K562 (cell line): ENCODE measurements at regions not wholly inside any gene's neighbourhood (a gene's known extent, or its start where the extent isn't known, plus 50 kb on each side); places are given as distances from the start of the nearest gene placed in this dataset.
"Not testable (repeated sequence)": the region's sequence is repeated elsewhere in the genome, so short reads cannot be mapped to it uniquely, and the experiment has no call there.

Experiments used
- ATAC-seq: fragments of 200-7000 bp; cut with Tn5 transposase; 3 replicates; pipeline ENCODE4 v1.9.1; 2020; ENCODE audit warnings: moderate library complexity
- BruUV-seq: library from RNA; stranded (reverse); fragments of 400-500 nt; replicated peaks from 2 replicates; lab custom pipeline; 2021; lab: Mats Ljungman, UMichigan
- CTCF ChIA-PET: fragments of 300-600 bp; formaldehyde crosslinking; extraction: SDS; loops from one replicate; lab custom pipeline; 2021; ENCODE audit warnings: low intra/inter-chr PET ratio; lab: Yijun Ruan, JAX
- POLR2A ChIA-PET: fragments of 300-600, 350-650 bp; sonication (Branson Sonifier 250); formaldehyde crosslinking; extraction: SDS; loops from one replicate; lab custom pipeline; 2021; ENCODE audit warnings: antibody characterized with exemption, inconsistent platforms; lab: Yijun Ruan, JAX
- DNase-seq, 4 experiments: peaks; one replicate each; pipeline versions ENCODE4 v3.0.0 to v3.0.0-alpha.2; 2011 to 2018; ENCODE audit warnings: low spot score in 3 of 4, mixed read lengths in 3 of 4; ENCODE audit errors: extremely low read depth in 1 of 4
- FAIRE-seq: peaks from 2 replicates; lab custom pipeline; 2011; peaks lifted over from hg19 to GRCh38; lab: Jason Lieb, UNC
- H2AFZ ChIP-seq: 2 replicates; pipeline ENCODE4 v1.6.0; 2011; ENCODE audit warnings: low read depth, low read length, control low read depth, inconsistent platforms
- H3K27ac ChIP-seq: fragments of 200-600 bp; 3 replicates; pipeline ENCODE4 v1.8.0; 2011; ENCODE audit warnings: low read depth, mild to moderate bottlenecking, control low read depth, inconsistent platforms, low read length, moderate library complexity, mixed read lengths; ENCODE audit errors: extremely low read depth
- H3K27me3 ChIP-seq, 2 experiments: fragments of 300-600 bp in 1 of 2; 2 replicates in 1 of 2; 3 replicates in 1 of 2; pipeline versions ENCODE4 v1.6.0 to v1.8.0; 2011; ENCODE audit warnings: inconsistent platforms in 2 of 2, low read length in 2 of 2, mild to moderate bottlenecking in 1 of 2, mixed read lengths in 1 of 2, moderate library complexity in 1 of 2; ENCODE audit not compliant: control insufficient read depth in 2 of 2, insufficient read depth in 2 of 2
- H3K36me3 ChIP-seq: fragments of 300-600 bp; 3 replicates; pipeline ENCODE4 v1.8.0; 2011; ENCODE audit warnings: mild to moderate bottlenecking, low read length, inconsistent platforms; ENCODE audit not compliant: control insufficient read depth, insufficient read depth
- H3K4me1 ChIP-seq, 2 experiments: fragments of 200-600 bp in 1 of 2; replicated peaks in 1 of 2; 2 replicates in 1 of 2; 3 replicates in 1 of 2; pipeline versions ENCODE4 v1.5.1 to v1.8.0; 2011; ENCODE audit warnings: inconsistent platforms in 2 of 2, low read length in 2 of 2, mild to moderate bottlenecking in 1 of 2, mixed read lengths in 1 of 2, moderate library complexity in 1 of 2; ENCODE audit not compliant: control insufficient read depth in 2 of 2, insufficient read depth in 2 of 2
- H3K4me2 ChIP-seq: 2 replicates; pipeline ENCODE4 v1.6.1; 2011; ENCODE audit warnings: low read length, control low read depth, inconsistent platforms, mixed read lengths; ENCODE audit not compliant: insufficient read depth
- H3K4me3 ChIP-seq: fragments of 200-600 bp; sonication (generic), shearing (Covaris generic); 2 replicates; pipeline ENCODE4 v1.5.1; 2016; ENCODE audit warnings: control low read depth, inconsistent platforms
- H3K79me2 ChIP-seq: fragments of 200-600 bp; 3 replicates; pipeline ENCODE4 v1.8.0; 2011; ENCODE audit warnings: low read length, inconsistent platforms; ENCODE audit not compliant: control insufficient read depth, insufficient read depth
- H3K9ac ChIP-seq, 2 experiments: 2 replicates each; pipeline versions ENCODE4 v1.6.0 to v1.6.1; 2011; ENCODE audit warnings: low read depth in 2 of 2, low read length in 2 of 2, control low read depth in 1 of 2, inconsistent platforms in 1 of 2, mild to moderate bottlenecking in 1 of 2, mixed read lengths in 1 of 2; ENCODE audit not compliant: insufficient read depth in 1 of 2
- H3K9me1 ChIP-seq: one replicate; pipeline ENCODE4 v1.6.0; 2011; ENCODE audit warnings: inconsistent platforms, mild to moderate bottlenecking, low read length, moderate library complexity; ENCODE audit not compliant: control insufficient read depth, insufficient read depth
- H3K9me3 ChIP-seq: replicated peaks from 2 replicates; pipeline ENCODE4 v1.5.1; 2011; ENCODE audit warnings: low read depth, low read length, inconsistent platforms; ENCODE audit not compliant: control insufficient read depth, insufficient read depth
- H4K20me1 ChIP-seq: replicated peaks from 2 replicates; pipeline ENCODE4 v1.6.1; 2011; ENCODE audit warnings: low read length, inconsistent platforms, mixed read lengths; ENCODE audit not compliant: control insufficient read depth, insufficient read depth
- ARNT ChIP-seq, 2 experiments: fragments of 450-650 bp; IDR thresholded peaks; 2 replicates each; pipeline ENCODE4 v1.6.1; 2016; ENCODE audit warnings: mild to moderate bottlenecking in 1 of 2
- NFYB ChIP-seq: IDR thresholded peaks from 2 replicates; pipeline ENCODE4 v1.6.1; 2011; ENCODE audit warnings: mild to moderate bottlenecking, moderate library complexity; ENCODE audit not compliant: insufficient read length; ENCODE audit errors: extremely low read depth
- STAG1 ChIP-seq: sonication (generic); formaldehyde crosslinking; IDR thresholded peaks from 2 replicates; pipeline ENCODE4 v1.5.0; 2020; ENCODE audit warnings: missing genetic modification reagents, borderline replicate concordance
- TEAD1 ChIP-seq, 2 experiments: fragments of 450-650 bp in 1 of 2; sonication (generic) in 1 of 2; formaldehyde crosslinking; IDR thresholded peaks; 2 replicates each; pipeline versions ENCODE4 v1.4.0 to v1.8.0; 2020 to 2022; ENCODE audit warnings: mild to moderate bottlenecking in 2 of 2, missing genetic modification reagents in 1 of 2
- ZNF146 ChIP-seq: IDR thresholded peaks from one replicate; pipeline ENCODE4 v1.6.1; 2018; ENCODE audit warnings: missing compliant biosample characterization; ENCODE audit not compliant: unreplicated experiment
- ZNF384 ChIP-seq: IDR thresholded peaks from 2 replicates; pipeline ENCODE4 v1.6.1; 2012; ENCODE audit warnings: low read depth, low read length, improper control_type of control experiment
- WGBS: fragments of 100-300 bp; shearing (Covaris generic); methylation state at CpG from one replicate; pipeline ENCODE4 v1.1.6; 2016; ENCODE audit warnings: low coverage, mixed read lengths; ENCODE audit not compliant: insufficient coverage; ENCODE audit errors: missing lambda C conversion rate; 5-methylcytosine and 5-hydroxymethylcytosine counted together
- in situ Hi-C: fragments of 300-500 bp; cut with MboI; formaldehyde crosslinking; loops from 4 replicates; pipeline ENCODE4 v1.15.0; 2018; ENCODE audit warnings: inconsistent platforms, mixed read lengths
- intact Hi-C: fragments of 100-400 bp; cut with micrococcal nuclease; formaldehyde crosslinking; loops from 2 replicates; pipeline ENCODE4 v1.14.2; 2022
- TF ChIP-seq, protein P1 (sequence below), 3 experiments: IDR thresholded peaks in 2 of 3; conservative IDR thresholded peaks in 1 of 3; 2 replicates each; pipeline ENCODE4 v1.5.1; 2011 to 2012; ENCODE audit warnings: low read length in 3 of 3, mild to moderate bottlenecking in 3 of 3, control low read depth in 2 of 3, improper control_type of control experiment in 1 of 3, inconsistent platforms in 1 of 3, low read depth in 1 of 3, mixed read lengths in 1 of 3, moderate library complexity in 1 of 3; ENCODE audit not compliant: insufficient read depth in 2 of 3
- TF ChIP-seq, protein P2 (sequence below): fragments of 450-650 bp; formaldehyde crosslinking; IDR thresholded peaks from 2 replicates; pipeline ENCODE4 v1.4.0; 2020; ENCODE audit warnings: mild to moderate bottlenecking, moderate library complexity

DNA sequence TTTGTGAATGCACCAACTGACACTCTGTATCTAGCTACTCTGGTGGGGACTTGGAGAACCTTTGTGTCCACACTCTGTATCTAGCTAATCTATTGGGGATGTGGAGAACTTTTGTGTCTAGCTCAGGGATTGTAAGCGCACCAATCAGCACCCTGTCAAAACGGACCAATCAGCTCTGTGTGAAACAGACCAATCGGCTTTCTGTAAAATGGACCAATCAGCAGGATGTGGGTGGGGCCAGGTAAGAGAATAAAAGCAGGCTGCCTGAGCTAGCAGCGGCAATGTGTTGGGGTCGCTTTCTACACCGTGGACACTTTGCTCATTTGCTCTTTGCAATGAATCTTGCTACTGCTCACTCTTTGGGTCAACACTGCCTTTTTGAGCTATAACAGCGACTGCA, 78.5 kb upstream of the KCNAB1 start:
- intact Hi-C loops: loop anchor here (5.0 to 10.0 kb wide), 5 partner anchors 45 to 1043 kb away; no protein-coding TSS in a partner anchor
- WGBS: 18% methylated on average over 7 of the region's 7 CpGs
- FAIRE-seq, H3K36me3 ChIP-seq, H4K20me1 ChIP-seq, H2AFZ ChIP-seq, H3K9me1 ChIP-seq, H3K4me3 ChIP-seq, BruUV-seq, H3K4me1 ChIP-seq, H3K9ac ChIP-seq, H3K4me2 ChIP-seq, H3K79me2 ChIP-seq, H3K27ac ChIP-seq, POLR2A ChIA-PET, ATAC-seq, in situ Hi-C loops, DNase-seq, H3K9me3 ChIP-seq: not testable (repeated sequence)
- TF ChIP-seq NFYB: peak; percentile 85
- CTCF ChIA-PET: interaction anchor here (0.6 kb wide), 1 partner anchor 52 kb away, joined by 3 read pairs; no protein-coding TSS in a partner anchor
- H3K27me3 ChIP-seq: peaks cover 0 to 18% of the 10 kb centered on the region in 2 experiments; a peak in 2 of 5 replicates

DNA sequence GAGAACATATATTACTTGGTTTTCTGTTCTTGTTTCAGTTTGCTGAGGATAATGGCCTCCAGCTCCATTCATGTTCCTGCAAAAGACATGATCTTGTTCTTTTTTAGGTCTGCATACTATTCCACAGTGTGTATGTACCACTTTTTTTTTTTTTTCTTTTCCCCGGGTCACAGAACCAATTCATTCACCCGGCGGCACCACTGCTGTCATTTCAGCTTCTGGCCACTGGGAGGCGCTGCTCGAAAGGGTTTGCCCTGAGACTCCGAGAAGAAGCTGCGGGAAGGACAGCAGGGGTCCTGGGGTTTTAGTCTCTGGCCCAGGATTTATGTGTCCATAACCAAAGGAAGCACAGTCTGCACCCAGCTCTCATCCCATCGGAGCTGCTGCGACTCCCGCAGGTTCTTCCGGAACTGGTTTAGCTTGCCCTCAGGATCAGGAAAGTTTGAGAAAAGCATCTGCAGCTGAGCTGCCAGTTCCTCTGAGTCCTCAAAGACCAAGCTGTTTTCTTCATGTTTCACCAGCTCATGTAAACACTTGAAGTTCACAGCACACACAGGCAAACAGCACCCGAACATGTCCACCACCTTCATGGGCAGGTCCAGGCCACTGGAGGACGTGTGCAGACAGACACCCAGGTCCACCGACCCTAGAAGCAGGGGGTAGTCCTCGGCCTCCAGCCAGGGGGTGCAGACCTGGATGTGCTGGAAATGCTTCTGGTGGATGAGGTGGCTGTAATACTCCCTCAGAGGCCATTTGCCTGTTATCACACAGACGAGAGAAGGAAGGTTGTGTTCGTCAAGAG, 76.3 kb upstream of the KCNAB1 start:
- intact Hi-C loops: loop anchor here (5.0 to 10.0 kb wide), 5 partner anchors 47 to 1041 kb away; no protein-coding TSS in a partner anchor
- H3K27me3 ChIP-seq: peaks cover 0 to 18% of the 10 kb centered on the region in 2 experiments; a peak in 2 of 5 replicates
- H3K79me2 ChIP-seq, H3K27ac ChIP-seq, H3K36me3 ChIP-seq, H3K9me3 ChIP-seq, in situ Hi-C loops, H3K4me3 ChIP-seq, H4K20me1 ChIP-seq, H3K4me1 ChIP-seq, CTCF ChIA-PET, H3K9me1 ChIP-seq, BruUV-seq, H3K9ac ChIP-seq, H2AFZ ChIP-seq: not testable (repeated sequence)
- DNase-seq (peak in 3 of 4 experiments; percentile 17 to 32 (median 20)), FAIRE-seq (peak; percentile 89), ATAC-seq (peak; percentile 76)
- H3K4me2 ChIP-seq: 0 out of 2 replicates have a peak overlapping the region, but pooled peaks have one; percentile 3
- WGBS: 0% methylated on average over 17 of the region's 17 CpGs
- POLR2A ChIA-PET: interaction anchor here (0.6 to 0.9 kb wide), 3 partner anchors 13 to 243 kb away, joined by 3 to 5 read pairs (median 4); no protein-coding TSS in a partner anchor
- peak in 1 of 2 experiments; percentile 43; a peak in 2 of 4 replicates for TF ChIP-seq ARNT (IDR thresholded peaks at IDR 0.05)
- TF ChIP-seq STAG1 (CRISPR knock-in tag): peak; percentile 62; the same call in 1 of the 2 replicates
- TF ChIP-seq TEAD1 (CRISPR knock-in tag; IDR thresholded peaks at IDR 0.05): 0 out of 4 replicates have a peak, but pooled peaks of 1 of the 2 experiments have one; percentile 22
- TF ChIP-seq, protein P1, sequence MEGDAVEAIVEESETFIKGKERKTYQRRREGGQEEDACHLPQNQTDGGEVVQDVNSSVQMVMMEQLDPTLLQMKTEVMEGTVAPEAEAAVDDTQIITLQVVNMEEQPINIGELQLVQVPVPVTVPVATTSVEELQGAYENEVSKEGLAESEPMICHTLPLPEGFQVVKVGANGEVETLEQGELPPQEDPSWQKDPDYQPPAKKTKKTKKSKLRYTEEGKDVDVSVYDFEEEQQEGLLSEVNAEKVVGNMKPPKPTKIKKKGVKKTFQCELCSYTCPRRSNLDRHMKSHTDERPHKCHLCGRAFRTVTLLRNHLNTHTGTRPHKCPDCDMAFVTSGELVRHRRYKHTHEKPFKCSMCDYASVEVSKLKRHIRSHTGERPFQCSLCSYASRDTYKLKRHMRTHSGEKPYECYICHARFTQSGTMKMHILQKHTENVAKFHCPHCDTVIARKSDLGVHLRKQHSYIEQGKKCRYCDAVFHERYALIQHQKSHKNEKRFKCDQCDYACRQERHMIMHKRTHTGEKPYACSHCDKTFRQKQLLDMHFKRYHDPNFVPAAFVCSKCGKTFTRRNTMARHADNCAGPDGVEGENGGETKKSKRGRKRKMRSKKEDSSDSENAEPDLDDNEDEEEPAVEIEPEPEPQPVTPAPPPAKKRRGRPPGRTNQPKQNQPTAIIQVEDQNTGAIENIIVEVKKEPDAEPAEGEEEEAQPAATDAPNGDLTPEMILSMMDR (IDR thresholded peaks at IDR 0.05 in 2 of 3, conservative IDR thresholded peaks at IDR 0.05 in 1 of 3; ENCODE audit: insufficient read depth in 2 of 3, low read depth in 1 of 3, low read length in 3 of 3): peak; percentile 58 to 81 (median 61)
- TF ChIP-seq ZNF146 (CRISPR knock-in tag): peak; percentile 65
- TF ChIP-seq, protein P2, sequence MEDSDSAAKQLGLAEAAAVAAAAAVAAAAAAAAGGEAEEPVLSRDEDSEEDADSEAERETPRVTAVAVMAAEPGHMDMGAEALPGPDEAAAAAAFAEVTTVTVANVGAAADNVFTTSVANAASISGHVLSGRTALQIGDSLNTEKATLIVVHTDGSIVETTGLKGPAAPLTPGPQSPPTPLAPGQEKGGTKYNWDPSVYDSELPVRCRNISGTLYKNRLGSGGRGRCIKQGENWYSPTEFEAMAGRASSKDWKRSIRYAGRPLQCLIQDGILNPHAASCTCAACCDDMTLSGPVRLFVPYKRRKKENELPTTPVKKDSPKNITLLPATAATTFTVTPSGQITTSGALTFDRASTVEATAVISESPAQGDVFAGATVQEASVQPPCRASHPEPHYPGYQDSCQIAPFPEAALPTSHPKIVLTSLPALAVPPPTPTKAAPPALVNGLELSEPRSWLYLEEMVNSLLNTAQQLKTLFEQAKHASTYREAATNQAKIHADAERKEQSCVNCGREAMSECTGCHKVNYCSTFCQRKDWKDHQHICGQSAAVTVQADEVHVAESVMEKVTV (CRISPR knock-in tag): peak; percentile 63
- peak; percentile 80 for TF ChIP-seq ZNF384
